Tibial nerve (tissue), 3 donors: ENCODE measurements at regions not wholly inside any gene's neighbourhood (a gene's known extent, or its start where the extent isn't known, plus 50 kb on each side); places are given as distances from the start of the nearest gene placed in this dataset.

ENCODE experiments used
- CTCF ChIP-seq, 5 experiments: fragments of 200-600 bp in 3 of 5; fragments of 450-650 bp in 2 of 5; sonication (generic) in 3 of 5; IDR thresholded peaks; one replicate each; pipeline ENCODE4 v1.5.1; 2016 to 2019; ENCODE audit warnings: antibody characterized with exemption in 5 of 5, mild to moderate bottlenecking in 3 of 5, moderate library complexity in 2 of 5
- POLR2A ChIP-seq, 2 donors: fragments of 450-650 bp; IDR thresholded peaks; one replicate each; pipeline ENCODE4 v1.6.1; 2017; ENCODE audit warnings: antibody characterized with exemption in 2 of 2, mild to moderate bottlenecking in 2 of 2, moderate library complexity in 2 of 2

GRCh38 chr7:10860516-10860915, 113.2 kb upstream of the PHF14 start:
- no peak for TF ChIP-seq CTCF (IDR thresholded peaks at IDR 0.05)
- no peak for TF ChIP-seq POLR2A (IDR thresholded peaks at IDR 0.05)
